Activated T-cell treated with anti-CD3 and anti-CD28 coated beads for 4 hours (primary cell): ENCODE measurements at regions not wholly inside any gene's neighbourhood (a gene's known extent, or its start where the extent isn't known, plus 50 kb on each side); places are given as distances from the start of the nearest gene placed in this dataset.
"Not testable (repeated sequence)": the region's sequence is repeated elsewhere in the genome, so short reads cannot be mapped to it uniquely, and the experiment has no call there.

Experiments used
- DNase-seq: peaks from one replicate; pipeline ENCODE4 v3.0.0-alpha.2; 2020

- DNase-seq = no peak
These were observed 109.2 kb downstream of the PDGFA start for GRCh38 chr7:410395-410910.

GRCh38 chr7:411116-411515, 108.5 kb downstream of the PDGFA start:
- DNase-seq = not testable (repeated sequence)

- no peak for DNase-seq
These were observed 107.9 kb downstream of the PDGFA start for GRCh38 chr7:411677-412312.

- no peak for DNase-seq
These were observed 107.3 kb downstream of the PDGFA start for GRCh38 chr7:412313-412710.

GRCh38 chr7:414681-415560, 104.7 kb downstream of the PDGFA start:
- DNase-seq = no peak

GRCh38 chr7:415646-416525, 103.8 kb downstream of the PDGFA start:
- no peak for DNase-seq

GRCh38 chr7:416761-417624, 102.7 kb downstream of the PDGFA start:
- no peak for DNase-seq

- no peak for DNase-seq
These were observed 102.1 kb downstream of the PDGFA start for GRCh38 chr7:417625-417889.

- DNase-seq = no peak
These were observed 101.6 kb downstream of the PDGFA start for GRCh38 chr7:417973-418601.

GRCh38 chr7:418636-419280, 100.9 kb downstream of the PDGFA start:
- no peak for DNase-seq

GRCh38 chr7:420142-421093, 99.2 kb downstream of the PDGFA start:
- no peak for DNase-seq

- no peak for DNase-seq
These were observed 98.3 kb downstream of the PDGFA start for GRCh38 chr7:421136-421991.

- no peak for DNase-seq
These were observed 97.3 kb downstream of the PDGFA start for GRCh38 chr7:422191-422885.

- DNase-seq = no peak
These were observed 96.8 kb downstream of the PDGFA start for GRCh38 chr7:422886-423225.

- DNase-seq = no peak
These were observed 96.1 kb downstream of the PDGFA start for GRCh38 chr7:423312-424260.

GRCh38 chr7:424301-424935, 95.2 kb downstream of the PDGFA start:
- no peak for DNase-seq
